GM18858 (cell line): ENCODE measurements at regions not wholly inside any gene's neighbourhood (a gene's known extent, or its start where the extent isn't known, plus 50 kb on each side); places are given as distances from the start of the nearest gene placed in this dataset.
"Not testable (repeated sequence)": the region's sequence is repeated elsewhere in the genome, so short reads cannot be mapped to it uniquely, and the experiment has no call there.

Source experiments
- ATAC-seq: cut with Tn5 transposase; IDR thresholded peaks from one replicate; pipeline ENCODE4 v1.9.1; 2021; ENCODE audit not compliant: unreplicated experiment

- no peak for ATAC-seq
Measured at GRCh38 chr14:43135877-43136411, 1371.1 kb downstream of the FSCB start.

DNA sequence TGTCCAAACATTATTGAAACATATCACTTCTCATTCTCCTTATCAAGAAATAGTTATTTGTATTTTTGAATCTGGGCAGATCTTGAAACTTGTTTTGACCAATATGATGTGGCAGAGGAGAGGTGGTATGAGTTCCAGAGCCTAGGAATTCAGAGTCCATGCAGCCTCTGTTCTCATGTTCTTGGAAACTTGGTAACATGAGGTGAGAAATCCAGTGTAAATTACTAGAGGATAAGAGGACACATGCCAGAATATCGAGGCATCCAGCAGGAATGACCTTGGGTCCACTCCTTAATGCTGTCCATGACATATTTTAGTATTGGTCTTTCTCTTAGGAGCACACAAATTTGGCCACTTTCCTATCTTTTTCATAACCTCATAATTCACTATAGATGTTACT, 1374.6 kb downstream of the FSCB start:
- no peak for ATAC-seq

DNA sequence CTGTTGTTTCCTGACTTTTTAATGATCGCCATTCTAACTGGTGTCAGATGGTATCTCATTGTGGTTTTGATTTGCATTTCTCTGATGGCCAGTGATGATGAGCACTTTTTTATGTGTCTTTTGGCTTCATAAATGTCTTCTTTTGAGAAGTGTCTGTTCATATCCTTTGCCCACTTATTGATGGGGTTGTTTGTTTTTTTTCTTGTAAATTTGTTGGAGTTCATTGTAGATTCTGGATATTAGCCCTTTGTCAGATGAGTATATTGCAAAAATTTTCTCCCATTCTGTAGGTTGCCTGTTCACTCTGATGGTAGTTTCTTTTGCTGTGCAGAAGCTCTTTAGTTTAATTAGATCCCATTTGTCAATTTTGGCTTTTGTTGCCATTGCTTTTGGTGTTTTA, 1378.7 kb downstream of the FSCB start:
- not testable (repeated sequence) for ATAC-seq

DNA sequence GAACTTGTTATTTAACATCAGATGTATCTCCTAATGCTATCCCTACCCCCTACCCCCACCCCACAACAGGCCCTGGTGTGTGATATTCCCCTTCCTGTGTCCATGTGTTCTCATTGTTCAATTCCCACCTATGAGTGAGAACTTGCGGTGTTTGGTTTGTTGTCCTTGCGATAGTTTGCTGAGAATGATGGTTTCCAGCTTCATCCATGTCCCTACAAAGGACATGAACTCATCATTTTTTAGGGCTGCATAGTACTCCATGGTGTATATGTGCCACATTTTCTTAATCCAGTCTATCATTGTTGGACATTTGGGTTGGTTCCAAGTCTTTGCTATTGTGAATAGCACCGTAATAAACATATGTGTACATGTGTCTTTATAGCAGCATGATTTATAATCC, 1379.2 kb downstream of the FSCB start:
- not testable (repeated sequence) for ATAC-seq

GRCh38 chr14:43123544-43123943, 1383.5 kb downstream of the FSCB start:
- ATAC-seq = no peak

DNA sequence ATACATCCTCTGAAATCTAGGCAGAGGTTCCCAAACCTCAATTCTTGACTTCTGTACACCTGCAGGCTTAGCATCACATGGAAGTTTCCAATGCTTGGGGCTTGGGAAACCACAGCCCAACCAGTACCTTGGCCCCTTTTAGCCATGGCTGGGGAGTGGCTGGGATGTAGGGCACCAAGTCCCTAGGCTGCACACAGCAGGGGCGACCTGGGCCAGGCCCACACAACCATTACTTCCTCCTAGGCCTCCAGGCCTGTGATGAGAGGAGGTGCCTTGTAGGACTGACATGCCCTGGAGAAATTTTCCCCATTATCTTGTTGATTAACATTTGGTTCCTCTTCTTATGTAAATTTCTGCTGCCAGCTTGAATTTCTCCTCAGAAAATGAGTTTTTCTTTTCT, 1387.4 kb downstream of the FSCB start:
- ATAC-seq = no peak

DNA sequence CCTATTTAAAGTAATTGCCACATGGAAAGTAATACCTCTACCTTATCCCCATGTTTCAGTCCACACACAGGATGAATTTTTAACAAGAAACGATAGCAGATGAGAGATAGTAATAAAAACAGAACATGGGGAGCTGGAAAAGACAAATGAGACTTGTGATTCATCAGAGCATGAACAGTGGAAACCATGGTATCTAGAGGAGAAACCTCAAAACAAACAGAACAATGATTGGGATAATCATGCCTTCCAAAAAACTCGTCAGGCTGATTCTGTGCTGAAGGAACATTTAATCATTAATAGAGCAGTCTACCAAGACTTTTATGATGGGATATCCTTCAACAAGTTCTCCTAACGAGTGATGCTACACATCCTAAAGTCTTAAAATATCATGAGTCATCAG, 1390.7 kb downstream of the FSCB start:
- ATAC-seq = no peak

DNA sequence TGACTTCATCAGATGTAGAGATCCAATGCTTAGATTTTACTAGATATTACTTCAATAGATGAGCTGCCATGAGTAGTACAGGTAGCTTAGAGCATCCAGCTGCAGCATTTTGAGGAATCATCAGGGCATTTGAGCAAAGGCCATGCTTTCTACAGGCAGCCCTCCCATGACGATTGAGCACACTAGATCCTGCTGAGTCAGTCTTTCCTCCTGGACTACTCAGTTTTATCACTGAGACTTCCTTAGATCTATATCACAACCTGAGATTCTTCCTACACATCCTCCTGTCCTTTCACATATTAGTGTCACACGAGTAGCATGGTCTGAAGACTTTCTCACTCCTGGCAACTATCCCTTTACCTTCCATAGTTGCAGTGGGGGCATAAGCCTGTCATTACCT, 1401.8 kb downstream of the FSCB start:
- no peak for ATAC-seq

DNA sequence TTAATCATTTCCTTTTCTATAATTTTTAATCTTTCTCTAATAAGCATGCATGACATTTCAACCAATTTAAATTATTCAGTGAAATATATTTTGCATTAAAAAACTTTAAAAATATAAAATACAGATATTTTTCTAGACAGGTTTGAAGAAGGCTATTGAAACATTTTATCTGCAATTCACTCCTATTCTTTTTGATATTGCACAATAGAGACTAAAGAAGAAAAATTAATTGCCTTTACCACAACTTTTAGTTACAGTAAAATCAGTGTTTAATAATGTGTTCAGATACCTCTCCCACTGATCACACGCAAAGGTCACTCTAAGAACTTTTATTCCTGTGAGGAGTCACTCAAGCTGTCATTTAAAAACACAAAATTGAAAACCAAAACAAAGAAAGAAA, 1416.7 kb downstream of the FSCB start:
- no peak for ATAC-seq

DNA sequence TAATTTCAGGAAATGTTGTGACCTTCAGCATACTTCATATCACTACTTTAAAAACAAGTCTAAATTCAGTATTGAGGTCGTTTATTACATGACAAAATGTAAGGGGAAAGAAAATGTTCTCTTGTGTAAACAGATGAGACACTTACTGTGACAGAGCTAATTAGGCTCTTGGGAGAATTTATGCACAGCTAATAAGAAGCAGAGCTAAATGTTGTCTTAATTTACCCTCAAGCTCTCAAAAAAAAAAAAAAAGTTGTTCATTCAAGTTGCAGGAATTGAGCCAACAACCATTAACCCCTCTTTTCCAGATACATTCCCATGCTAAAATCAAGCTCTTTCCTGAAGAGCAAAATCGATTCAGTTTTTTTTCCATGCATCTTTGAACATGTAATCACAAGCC, 1419.4 kb downstream of the FSCB start:
- no peak for ATAC-seq

- no peak for ATAC-seq
Measured at GRCh38 chr14:43085819-43086218, 1421.3 kb downstream of the FSCB start.

DNA sequence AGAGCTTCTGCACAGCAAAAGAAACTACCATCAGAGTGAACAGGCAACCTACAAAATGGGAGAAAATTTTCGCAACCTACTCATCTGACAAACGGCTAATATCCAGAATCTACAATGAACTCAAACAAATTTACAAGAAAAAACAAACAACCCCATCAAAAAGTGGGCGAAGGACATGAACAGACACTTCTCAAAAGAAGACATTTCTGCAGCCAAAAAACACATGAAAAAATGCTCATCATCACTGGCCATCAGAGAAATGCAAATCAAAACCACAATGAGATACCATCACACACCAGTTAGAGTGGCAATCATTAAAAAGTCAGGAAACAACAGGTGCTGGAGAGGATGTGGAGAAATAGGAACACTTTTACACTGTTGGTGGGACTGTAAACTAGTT, 1439.7 kb downstream of the FSCB start:
- ATAC-seq = not testable (repeated sequence)

DNA sequence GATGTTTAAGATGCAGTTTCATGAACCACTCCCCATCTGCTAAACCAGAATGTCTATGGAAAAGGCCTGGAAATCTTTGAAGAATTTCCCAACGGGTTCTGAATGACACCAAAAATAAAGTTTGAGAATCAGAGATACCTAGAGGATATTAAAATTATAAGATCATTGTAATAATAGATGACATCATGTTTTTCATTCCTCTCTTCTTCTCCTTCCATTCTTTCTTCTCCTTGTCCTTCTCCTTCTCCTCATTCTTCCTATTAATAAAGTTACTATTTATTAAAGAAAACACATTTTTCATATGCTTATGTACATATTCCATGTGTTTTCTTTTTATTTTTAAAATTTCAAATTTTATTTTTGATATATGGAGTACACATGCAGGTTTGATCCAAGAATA, 1449.4 kb downstream of the LRFN5 start:
- ATAC-seq = no peak

DNA sequence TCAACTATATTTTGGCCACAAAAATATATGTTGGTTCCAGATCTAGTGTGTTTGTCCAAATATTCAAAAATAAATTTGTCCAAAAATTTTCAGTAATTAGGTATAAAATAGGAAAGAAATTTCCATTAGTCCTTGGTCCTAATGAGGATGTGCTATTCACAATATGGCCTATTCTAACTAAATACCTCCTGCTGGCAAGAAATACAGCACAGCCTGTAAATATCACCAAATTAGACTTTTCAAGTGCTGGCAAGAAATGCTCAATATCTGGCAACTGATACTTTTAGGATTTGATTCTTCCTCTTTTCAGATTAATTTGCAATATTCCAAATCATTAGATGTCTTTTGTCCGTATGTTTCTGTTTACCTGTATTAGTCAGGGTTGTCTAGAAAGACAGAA, 1446.2 kb downstream of the LRFN5 start:
- ATAC-seq = no peak

DNA sequence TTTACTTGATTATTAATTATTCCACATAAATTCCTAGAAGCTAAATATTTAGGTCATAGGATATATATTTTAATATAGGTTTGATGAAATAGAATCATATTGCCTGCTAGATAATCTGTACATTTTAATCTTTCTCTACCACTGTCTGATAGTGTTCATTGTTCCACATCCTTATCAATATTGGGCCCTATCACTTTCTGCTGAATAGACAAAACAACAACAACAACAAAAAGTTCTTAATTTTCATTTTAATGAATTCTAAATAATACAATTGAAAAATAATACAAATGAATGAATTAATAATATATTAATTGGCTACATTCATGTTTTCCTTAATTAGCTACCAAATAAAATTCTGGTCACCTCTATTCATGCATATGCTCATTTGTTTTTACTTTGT, 1437.2 kb downstream of the LRFN5 start:
- no peak for ATAC-seq

DNA sequence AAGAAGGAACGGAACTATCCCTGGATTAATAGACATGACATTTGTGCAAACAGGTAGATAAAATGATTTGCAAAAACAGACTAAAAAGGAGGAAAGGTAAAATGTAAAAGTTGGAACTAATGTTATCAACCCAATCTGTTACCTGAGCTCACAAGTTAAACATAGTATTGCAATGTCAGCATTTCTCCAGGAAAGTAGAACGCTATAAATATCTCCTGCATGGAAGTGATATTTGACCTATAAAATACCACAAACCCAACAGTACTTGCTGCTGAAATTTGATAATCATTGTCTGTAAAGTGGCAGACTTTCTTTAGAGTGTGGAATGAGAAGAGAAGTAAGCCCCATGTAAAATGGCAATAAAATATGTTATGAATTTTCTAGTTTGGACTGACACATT, 1435.7 kb downstream of the LRFN5 start:
- no peak for ATAC-seq

GRCh38 chr14:43041976-43042375, 1435.3 kb downstream of the LRFN5 start:
- ATAC-seq = no peak

- no peak for ATAC-seq
Measured at GRCh38 chr14:43041207-43041606, 1434.5 kb downstream of the LRFN5 start.

GRCh38 chr14:43039881-43040280, 1433.2 kb downstream of the LRFN5 start:
- no peak for ATAC-seq

GRCh38 chr14:43031598-43031997, 1424.9 kb downstream of the LRFN5 start:
- no peak for ATAC-seq

DNA sequence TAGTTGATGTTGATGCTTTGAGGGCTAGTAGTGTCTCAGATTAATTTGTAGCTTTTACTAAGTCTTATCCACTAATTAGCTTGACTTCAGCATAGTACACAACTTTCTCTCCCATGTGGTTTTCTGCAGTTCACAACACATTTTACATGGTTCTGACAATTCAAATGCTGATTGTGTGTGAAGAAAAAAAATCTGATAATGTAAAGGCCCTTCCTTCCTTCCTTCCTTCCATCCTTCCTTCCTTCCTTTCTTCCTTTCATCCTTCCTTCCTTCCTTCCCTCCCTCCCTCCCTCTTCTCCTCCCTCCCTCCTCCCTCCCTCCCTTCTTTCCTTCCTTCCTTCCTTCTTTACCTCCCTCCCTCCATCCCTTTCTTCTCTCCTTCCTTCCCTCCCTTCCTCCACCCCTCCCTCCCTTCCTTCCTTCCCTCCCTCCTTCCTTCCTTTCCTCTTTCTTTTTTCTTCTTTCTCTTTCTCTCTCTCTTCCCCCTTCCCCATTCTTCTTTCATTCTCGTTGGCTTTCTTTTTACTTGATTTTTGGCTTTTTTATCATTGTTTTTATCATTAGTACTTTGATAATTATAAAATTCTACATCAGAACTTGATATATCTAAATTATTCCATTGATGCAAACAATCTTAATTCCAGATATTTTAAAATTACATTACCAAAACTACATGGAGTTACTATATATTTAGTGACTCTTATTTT, 1415.6 kb downstream of the LRFN5 start:
- ATAC-seq = no peak

- ATAC-seq = no peak
Measured at GRCh38 chr14:43019826-43020225, 1413.2 kb downstream of the LRFN5 start.

DNA sequence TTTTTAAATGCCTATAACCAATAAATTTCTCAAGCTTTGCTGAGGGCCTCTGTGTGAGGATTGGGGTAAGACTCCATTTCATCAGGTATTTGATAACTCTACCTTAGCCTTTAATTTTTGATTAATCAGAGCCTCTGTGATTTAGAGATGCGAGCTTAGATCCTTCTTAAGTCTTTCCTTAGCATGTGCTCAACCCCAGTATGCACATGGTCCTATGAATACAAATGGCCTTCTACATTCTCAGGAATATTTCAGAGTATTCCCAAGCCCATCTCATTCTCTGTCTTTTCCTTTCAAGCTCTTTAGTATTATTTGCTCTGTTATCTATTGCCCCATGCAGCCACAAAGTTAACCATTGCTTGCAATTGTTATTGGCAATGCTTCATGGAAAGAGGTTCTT, 1407.7 kb downstream of the LRFN5 start:
- no peak for ATAC-seq
